NB4 (cell line): ENCODE measurements at regions not wholly inside any gene's neighbourhood (a gene's known extent, or its start where the extent isn't known, plus 50 kb on each side); places are given as distances from the start of the nearest gene placed in this dataset.

Experiments used
- MYC ChIP-seq: IDR thresholded peaks from 2 replicates; pipeline ENCODE4 v1.6.1; 2011; ENCODE audit warnings: low read depth, low read length
- POLR2A ChIP-seq: IDR thresholded peaks from 2 replicates; pipeline ENCODE4 v1.6.1; 2011; ENCODE audit warnings: mild to moderate bottlenecking; ENCODE audit not compliant: insufficient read length; ENCODE audit errors: extremely low read depth
- TF ChIP-seq, protein P1 (sequence below): IDR thresholded peaks from one replicate; pipeline ENCODE4 v1.5.1; 2012; ENCODE audit warnings: low read depth, low read length
- TF ChIP-seq, protein P2 (sequence below): IDR thresholded peaks from 2 replicates; pipeline ENCODE4 v1.6.1; 2011; ENCODE audit warnings: low read depth, low read length

DNA sequence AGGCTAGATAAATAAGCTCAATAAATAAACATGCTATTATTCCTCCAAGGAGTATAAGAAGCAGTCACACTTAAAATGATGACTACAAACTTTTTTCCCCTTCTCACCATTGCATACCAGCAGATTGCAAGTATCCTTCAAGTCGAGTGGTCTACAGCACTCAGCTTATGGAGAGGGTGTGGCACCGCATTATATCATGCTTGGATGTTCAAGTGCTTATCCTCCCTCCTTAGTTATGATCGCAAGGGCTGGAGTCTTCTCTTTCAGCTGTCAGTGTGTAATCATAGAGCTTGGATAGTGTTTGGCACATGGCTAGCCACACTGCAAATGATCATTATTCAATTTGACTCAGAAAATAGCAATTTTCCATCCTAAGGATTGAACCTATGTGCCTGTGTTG is 124.0 kb downstream of the CARTPT start:
- TF ChIP-seq POLR2A (no peak), MYC (no peak)
- TF ChIP-seq, protein P1, sequence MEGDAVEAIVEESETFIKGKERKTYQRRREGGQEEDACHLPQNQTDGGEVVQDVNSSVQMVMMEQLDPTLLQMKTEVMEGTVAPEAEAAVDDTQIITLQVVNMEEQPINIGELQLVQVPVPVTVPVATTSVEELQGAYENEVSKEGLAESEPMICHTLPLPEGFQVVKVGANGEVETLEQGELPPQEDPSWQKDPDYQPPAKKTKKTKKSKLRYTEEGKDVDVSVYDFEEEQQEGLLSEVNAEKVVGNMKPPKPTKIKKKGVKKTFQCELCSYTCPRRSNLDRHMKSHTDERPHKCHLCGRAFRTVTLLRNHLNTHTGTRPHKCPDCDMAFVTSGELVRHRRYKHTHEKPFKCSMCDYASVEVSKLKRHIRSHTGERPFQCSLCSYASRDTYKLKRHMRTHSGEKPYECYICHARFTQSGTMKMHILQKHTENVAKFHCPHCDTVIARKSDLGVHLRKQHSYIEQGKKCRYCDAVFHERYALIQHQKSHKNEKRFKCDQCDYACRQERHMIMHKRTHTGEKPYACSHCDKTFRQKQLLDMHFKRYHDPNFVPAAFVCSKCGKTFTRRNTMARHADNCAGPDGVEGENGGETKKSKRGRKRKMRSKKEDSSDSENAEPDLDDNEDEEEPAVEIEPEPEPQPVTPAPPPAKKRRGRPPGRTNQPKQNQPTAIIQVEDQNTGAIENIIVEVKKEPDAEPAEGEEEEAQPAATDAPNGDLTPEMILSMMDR: no peak
- TF ChIP-seq, protein P2, sequence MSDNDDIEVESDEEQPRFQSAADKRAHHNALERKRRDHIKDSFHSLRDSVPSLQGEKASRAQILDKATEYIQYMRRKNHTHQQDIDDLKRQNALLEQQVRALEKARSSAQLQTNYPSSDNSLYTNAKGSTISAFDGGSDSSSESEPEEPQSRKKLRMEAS: no peak
